Testis (tissue), 2 donors: ENCODE measurements at regions not wholly inside any gene's neighbourhood (a gene's known extent, or its start where the extent isn't known, plus 50 kb on each side); places are given as distances from the start of the nearest gene placed in this dataset.

Experiments used
- CTCF ChIP-seq, 3 experiments: fragments of 450-650 bp in 2 of 3; fragments of 200-600 bp in 1 of 3; sonication (generic) in 1 of 3; IDR thresholded peaks; one replicate each; pipeline ENCODE4 v1.5.1; 2016 to 2019; ENCODE audit warnings: antibody characterized with exemption in 3 of 3, mild to moderate bottlenecking in 2 of 3, moderate library complexity in 1 of 3
- POLR2A ChIP-seq: fragments of 450-650 bp; IDR thresholded peaks from one replicate; pipeline ENCODE4 v1.6.1; 2017; ENCODE audit warnings: antibody characterized with exemption, mild to moderate bottlenecking, moderate library complexity

DNA sequence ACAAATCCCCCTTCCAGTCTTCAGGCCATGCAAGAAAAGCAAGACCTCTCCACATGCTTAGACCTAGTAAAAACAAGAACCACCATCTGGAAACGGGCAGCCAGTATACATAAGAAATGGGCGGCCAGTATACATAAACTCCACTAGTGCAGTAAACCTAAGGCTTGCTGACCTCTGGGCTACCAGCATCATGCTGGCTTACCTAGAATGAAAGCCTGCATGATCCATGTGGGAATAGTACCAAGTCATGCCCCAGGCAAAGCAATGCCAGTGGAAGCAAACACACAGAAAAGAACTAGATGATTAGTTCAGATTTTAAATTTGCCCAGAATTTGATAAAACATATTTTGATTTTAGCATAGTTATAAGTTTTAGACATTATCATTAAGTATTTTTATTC, 1346.4 kb downstream of the EFNA5 start:
- TF ChIP-seq CTCF (IDR thresholded peaks at IDR 0.05), result no peak
- no peak for TF ChIP-seq POLR2A
